ENCODE measurements at regions not wholly inside any gene's neighbourhood (a gene's known extent, or its start where the extent isn't known, plus 50 kb on each side); places are given as distances from the start of the nearest gene placed in this dataset.

DNA sequence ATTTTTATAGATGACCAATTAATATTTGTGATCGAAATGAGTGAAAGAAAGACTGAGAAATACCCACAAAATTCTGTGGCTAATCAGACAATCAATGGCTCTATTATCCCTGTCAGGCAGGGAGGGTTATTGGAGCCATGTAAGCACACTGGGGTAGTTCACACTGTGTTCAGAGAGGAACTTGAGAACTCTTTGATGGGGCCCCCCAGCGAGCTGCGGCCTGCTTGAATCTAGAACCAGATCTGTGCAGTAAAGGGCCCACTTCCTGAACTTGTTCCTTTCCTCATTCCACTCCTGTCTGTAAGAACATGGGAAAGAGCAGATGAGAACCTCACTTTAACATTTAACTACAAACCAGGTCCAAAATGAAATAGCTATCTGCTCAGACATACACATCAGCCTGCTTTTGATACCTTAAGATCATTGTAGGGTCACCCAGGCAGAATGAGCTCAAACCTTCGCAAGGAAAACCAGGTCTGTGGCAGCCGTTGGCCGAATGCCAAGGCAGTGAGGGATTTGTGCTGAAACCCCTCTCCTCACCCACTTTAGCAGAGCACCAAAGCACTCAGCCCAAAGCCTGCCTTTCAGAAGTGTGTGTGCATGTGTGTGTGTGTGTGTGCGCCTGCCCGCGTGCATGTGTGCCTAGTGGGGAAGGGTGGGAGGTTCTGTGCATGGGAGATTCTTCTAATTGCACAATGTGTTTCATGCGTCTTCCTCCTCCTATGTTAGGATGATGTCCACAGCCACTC, 365.6 kb upstream of the MGMT start:
- no peak for DNase-seq (ENCODE audit: extremely low read depth, low read depth)

DNA sequence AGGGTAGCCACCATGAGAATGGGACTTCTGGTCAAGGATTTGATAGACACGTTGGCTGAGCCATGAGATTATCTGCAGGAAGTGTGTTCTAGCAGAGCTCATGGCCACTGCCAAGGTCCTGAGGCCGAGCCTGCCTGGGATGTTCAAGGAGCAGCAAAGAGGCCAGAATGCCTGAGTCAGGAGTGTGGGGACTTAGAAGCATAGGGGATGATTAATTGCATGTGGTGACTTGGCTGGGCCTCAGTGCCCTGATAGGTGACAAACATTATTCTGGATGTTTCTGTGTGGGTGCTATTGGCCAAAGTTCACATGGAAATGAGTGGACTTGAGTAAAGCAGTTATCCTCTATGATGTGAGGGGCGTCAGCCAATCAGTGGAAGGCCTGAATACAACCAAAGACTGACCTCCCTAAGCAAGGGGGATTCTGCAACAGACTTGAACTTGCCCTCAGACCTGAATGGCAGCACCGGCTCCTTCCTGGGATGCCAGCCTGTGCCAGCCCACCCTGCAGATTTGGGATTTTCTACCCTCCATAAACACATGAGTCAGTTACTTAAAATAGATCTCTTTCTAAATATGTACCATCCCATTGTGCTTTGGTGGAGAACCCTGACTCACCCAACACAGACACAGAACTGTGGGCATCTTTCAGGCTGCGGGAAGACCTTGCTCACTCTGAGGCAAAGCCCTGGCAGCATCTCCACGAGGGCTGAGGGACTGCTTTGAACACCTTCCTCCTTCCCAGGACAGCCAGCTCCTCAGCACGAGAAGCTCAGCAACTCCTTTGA, 363.9 kb upstream of the MGMT start:
- no peak for DNase-seq (ENCODE audit: extremely low read depth, low read depth)

DNA sequence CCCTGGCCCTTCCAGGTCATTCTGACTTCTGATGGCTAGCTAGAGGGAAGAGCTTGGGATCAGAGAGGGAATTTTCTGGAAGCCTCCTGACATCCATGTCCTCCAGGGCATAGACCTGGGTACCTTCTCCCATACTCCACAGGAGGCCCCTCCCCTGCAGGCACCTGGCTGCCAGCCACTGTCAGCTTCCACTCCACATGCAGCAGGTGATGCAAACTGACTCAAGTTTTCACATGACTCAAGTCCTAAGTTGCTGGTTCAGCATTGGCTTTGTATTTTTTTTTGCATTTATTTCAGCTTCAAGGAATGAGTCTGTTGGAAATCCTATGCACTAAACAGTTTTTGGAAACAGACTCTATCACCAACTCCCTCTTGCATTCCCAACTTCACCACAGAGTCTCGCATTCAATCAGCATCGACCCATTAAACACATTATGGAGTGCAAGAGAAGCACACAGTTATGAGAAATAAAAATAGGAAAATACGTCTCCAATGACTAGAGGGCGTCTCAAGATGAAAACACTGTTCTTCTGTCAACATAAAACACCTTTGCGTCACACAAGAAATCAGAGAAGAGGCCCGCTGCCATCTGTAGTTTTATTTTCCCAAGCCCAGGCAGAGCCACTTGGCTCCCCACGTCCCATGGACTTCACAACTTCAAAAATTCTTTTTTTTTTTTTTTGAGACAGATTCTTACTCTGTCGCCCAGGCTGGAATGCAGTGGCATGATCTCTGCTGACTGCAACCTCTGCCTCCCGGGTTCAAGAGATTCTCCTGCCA, 362.6 kb upstream of the MGMT start:
- DNase-seq (ENCODE audit: extremely low read depth, low read depth), result no peak

GRCh38 chr10:129105266-129105665, 361.8 kb upstream of the MGMT start:
- no peak for DNase-seq (ENCODE audit: extremely low read depth, low read depth)

DNA sequence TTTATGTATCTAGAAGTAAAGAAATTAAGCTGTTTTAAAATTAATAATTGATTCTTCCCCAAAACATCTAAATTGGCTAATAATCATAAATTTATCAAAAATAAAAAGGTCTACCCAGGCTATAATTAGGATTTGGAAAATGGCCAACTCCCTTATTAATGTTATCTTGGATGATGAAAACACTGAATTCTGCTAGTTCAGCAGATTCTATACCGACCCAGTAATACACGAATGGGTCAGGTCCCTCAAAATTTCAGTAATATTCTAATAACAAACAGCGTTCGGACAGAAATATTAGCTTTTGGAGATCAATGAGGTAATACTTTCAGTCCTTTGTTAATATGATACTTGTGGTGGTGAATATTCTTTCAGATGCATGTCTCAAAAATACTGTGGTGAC, 360.7 kb upstream of the MGMT start:
- DNase-seq (ENCODE audit: extremely low read depth, low read depth), result no peak

DNA sequence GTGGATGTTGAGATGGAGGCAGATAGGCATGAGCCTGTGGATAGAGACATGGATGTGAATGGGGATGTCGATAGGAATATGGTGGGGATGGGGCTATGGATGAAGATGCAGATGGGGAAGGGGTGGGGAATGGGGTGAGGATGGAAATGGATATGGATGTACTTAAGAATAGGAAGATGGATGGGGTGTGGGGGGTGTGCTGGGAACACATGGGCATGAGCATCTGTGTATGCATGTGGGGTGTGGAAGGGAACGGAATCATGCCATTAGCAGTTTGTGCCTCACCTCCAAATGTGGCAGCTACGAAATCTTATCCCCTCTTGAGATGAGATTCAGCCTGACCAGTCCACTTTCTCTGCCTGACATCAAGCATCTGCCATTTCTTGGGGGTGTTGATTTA, 359.5 kb upstream of the MGMT start:
- no peak for DNase-seq (ENCODE audit: extremely low read depth, low read depth)

DNA sequence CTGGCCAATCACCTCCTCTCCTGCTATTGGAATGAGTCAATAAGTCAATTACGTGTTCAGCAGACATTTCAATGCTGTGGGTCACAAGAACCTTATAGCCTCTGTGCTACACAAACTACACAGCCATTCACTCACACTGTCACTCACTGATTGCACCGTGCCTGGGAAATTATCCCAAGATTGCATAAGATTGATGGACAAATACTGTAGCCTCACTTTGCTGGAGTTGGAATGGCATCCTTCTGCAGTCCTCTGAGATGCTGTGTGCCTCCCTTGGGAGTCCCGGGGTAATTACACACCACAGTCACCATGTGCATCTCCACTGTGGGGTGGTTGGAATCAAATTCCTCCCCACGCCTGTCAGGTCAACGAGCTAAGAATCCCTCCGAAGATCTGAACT, 358.7 kb upstream of the MGMT start:
- no peak for DNase-seq (ENCODE audit: extremely low read depth, low read depth)

- DNase-seq (ENCODE audit: extremely low read depth, low read depth), result no peak
These were observed 358.0 kb upstream of the MGMT start for GRCh38 chr10:129108994-129109393.

DNA sequence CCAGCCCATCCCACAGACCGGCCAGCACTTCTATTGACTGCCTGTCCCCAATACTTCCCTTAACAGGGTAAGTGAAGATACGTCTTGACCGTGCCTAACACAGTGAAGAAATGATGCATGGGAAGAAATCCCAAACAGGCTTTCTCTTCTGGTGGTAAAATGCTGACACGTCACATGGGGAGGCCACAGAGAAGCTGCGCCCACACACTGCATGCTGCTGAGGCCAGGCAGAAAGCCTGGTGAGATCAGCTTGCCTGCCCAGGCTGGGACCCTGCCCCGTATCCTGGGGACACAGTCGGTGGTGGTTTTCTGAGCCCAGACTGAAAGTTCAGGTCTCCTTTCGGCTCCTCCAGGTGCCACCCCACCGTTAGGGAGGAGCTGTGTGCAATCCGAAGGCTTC, 356.3 kb upstream of the MGMT start:
- no peak for DNase-seq (ENCODE audit: extremely low read depth, low read depth)

GRCh38 chr10:129111922-129112321, 355.1 kb upstream of the MGMT start:
- no peak for DNase-seq (ENCODE audit: extremely low read depth, low read depth)

DNA sequence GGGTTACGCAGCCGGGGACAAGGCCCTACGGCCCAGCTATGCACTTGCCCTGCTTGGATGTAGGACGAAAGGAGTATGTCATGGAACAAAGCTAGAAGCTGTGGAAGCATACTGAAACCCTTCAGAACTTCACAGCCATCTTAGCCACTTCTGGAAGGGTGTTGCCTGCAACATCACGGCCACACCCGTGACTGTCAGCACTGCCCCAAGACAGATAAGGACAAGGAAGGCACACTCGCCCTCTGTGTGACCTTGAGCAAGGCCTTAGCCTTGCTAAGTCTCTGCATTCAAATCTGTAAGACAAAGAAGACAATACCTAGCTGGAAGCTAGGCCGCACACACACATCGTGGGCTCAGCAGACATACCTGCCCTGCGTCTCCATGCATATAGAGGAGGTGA, 352.5 kb upstream of the MGMT start:
- DNase-seq (ENCODE audit: extremely low read depth, low read depth), result no peak

DNA sequence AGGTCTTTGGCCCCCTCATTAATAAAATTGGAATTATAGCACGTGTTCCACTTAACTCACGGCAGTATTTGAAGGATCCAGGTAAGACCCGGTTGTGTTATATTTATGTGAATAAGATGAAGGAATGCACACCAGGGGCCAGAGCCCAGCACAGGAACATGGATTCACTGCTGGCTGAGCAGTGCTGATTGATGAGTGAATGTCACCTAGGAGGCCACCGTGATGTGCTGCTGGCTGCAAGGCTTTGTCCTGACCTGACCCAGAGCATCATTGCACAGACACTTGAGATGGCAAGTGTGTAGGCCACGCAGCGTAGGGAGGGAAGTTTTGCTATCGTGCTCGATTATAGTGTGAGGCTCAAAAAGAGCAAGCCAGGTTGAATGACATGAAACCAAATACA, 350.7 kb upstream of the MGMT start:
- DNase-seq (ENCODE audit: extremely low read depth, low read depth), result no peak

DNA sequence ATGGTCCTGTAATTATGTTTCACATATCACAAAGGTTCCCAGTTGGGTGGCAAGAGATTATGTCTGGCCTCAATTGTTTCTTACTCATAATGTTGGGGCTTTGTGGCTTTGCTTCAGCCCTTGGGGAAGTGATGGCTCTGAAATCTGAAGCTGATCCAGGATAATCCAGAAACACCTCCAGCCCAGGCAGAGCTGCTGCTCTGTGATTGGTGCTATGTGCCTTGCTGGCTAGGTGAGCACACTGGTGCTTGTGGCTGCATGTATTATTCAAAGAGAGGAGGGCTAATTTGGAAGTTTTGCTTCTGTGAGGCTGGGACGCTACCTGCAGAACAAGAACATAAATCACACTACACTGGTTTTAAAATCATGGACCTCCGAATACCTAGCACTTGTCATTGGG, 346.6 kb upstream of the MGMT start:
- no peak for DNase-seq (ENCODE audit: extremely low read depth, low read depth)

- no peak for DNase-seq (ENCODE audit: extremely low read depth, low read depth)
These were observed 344.2 kb upstream of the MGMT start for GRCh38 chr10:129122846-129123245.

DNA sequence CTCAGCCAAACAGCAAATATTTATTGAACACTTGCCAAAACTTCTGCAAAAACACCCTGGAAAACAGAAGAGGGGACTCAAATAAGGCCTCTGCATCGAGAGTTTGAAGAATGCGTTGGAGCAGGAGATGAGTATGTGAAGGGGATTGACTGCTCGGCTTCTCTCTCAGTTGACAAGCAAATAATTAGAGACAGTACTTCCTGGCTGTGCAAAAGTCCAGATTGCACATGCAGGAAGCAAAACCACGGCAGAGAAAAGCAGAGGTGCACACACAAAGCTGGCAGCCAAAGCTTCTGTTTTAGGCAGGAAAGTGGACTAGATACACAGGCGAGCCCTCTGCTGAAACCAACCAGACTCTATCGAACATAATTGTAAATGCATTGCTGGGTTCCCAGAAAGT, 343.6 kb upstream of the MGMT start:
- DNase-seq (ENCODE audit: extremely low read depth, low read depth), result no peak

DNA sequence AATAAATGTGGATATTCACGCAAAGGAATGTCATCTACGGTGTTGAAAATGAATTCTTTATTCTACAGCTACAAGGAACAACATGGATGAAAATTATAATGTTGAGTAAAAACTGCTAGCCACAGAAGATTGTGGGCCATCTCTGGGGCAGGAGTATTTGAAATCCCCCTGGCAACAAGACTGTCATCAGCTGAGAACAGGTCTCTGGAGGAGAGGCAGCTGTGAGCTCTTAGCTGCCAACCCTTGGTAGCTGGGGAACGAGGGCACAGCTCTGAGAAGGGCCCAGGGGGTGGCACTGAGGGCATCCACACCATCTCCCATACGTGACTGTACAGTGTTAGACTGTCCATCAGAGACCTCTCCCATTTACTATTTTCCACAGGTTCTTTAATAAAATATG, 340.1 kb upstream of the MGMT start:
- no peak for DNase-seq (ENCODE audit: extremely low read depth, low read depth)

DNA sequence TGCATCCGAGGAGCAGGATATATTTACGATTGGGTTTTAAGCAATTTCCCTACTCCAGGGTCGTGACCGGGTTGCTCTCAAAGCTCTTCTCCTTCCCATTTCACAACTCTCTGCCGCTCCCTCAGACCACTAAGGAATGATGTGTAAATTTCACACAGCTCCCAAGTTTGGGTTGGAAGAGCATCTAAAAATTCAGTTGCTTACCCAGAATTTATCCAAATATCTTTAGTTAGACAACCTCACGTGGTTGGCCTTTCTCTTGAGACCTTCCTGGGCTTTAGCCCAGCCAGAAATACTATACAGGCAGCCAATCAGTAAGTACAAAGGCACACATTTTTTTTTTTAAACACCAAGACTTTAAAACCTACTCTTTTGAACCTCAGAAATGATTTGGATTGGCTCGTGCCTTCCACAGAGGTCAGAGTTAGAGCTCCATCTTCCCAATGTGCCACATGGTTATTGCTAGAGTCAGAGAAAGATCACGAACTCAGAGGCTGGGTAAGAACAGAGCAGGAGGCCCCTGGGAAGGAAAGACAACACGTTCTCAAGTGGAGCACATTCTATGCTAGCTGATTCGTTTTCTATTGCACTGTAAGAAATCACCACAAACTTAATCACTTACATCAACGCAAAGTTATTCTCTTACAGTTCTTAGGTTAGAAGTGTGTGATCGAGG, 335.4 kb upstream of the MGMT start:
- DNase-seq (ENCODE audit: extremely low read depth, low read depth), result no peak

- DNase-seq (ENCODE audit: extremely low read depth, low read depth), result no peak
These were observed 333.2 kb upstream of the MGMT start for GRCh38 chr10:129133856-129134255.

DNA sequence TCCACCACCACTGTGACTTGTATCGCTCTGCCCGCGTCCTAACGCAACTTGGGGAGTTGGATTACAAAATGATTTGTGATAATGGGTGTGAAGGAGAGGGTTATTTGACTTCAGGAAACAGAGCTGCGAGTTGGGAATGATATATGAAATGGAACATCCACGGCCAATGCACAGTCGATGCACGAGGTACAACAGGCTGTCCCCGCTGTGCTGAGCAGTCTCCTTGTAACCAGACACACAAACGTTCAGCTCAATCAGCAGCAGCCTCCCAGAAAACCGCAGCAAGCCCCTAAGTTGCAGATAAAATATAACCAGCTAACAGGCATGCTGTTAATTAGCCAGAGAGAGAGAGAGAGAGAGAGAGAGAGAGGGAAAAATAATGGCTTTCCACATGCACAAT, 332.7 kb upstream of the MGMT start:
- DNase-seq (ENCODE audit: extremely low read depth, low read depth), result no peak

GRCh38 chr10:129135624-129136023, 331.4 kb upstream of the MGMT start:
- DNase-seq (ENCODE audit: extremely low read depth, low read depth), result no peak

GRCh38 chr10:129136074-129136473, 331.0 kb upstream of the MGMT start:
- DNase-seq (ENCODE audit: extremely low read depth, low read depth), result no peak
